ENCODE measurements at regions not wholly inside any gene's neighbourhood (a gene's known extent, or its start where the extent isn't known, plus 50 kb on each side); places are given as distances from the start of the nearest gene placed in this dataset.

- TF ChIP-seq EZH2phosphoT487 (IDR thresholded peaks at IDR 0.05; ENCODE audit: borderline replicate concordance, low read length) (no peak), CTCF (conservative IDR thresholded peaks at IDR 0.05; ENCODE audit: low read depth, low read length) (no peak)
Measured at GRCh38 chr13:108433976-108434755, 164.6 kb downstream of the TNFSF13B start.
